ENCODE measurements at regions not wholly inside any gene's neighbourhood (a gene's known extent, or its start where the extent isn't known, plus 50 kb on each side); places are given as distances from the start of the nearest gene placed in this dataset.
"Not testable (repeated sequence)": the region's sequence is repeated elsewhere in the genome, so short reads cannot be mapped to it uniquely, and the experiment has no call there.

DNA sequence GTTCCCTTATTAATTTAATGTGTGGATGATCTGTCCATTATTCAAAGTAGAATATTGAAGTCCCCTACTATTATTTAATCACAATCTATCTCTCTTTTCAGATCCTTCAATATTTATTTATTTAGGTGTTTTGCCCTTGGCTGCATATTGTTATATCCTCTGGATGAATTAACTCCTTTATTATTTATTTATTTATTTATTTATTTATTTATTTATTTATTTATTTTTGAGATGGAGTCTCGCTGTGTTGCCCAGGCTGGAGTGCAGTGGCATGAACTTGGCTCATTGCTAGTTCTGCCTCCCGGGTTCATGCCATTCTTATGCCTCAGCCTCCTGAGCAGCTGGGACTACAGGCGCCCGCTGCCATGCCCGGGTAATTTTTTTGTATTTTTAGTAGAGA, 776.6 kb upstream of the NXPH2 start:
- DNase-seq: no peak

DNA sequence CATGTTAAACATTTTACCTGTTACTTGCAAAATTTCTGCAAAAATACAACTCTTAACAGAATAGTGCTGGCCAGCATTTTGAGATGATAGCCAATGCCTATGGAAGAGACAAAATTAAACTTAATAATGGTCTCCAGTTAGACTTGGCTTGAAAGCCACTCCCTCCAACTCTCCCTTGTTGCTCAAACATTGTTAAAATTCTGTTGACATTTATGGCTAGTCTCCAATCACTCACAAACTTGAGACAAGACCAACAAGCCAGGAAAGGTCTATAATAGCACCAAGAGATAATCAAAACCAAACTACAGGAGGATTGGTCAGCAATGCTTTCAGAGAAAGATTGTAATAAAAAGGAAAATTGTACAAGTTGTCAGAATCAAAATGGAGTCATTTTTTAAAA, 770.7 kb upstream of the NXPH2 start:
- no peak for DNase-seq

DNA sequence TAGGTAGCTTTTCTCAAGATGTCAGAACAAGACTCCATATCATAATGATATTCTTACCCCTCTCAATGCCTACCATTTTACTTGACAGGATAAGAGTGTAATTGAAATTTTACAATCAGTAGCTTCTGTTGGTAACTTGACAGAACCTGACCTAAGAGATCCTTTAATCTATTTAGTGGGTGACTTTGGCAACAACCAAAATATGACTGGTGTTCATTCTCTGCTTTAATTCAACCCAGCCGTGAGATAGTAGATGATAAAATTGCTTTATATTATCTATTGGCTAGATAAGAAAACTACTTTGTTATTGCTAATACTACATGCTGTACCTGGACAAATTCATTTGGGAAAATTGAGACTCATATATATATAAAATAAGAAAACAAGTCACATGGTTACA, 770.2 kb upstream of the NXPH2 start:
- no peak for DNase-seq

DNA sequence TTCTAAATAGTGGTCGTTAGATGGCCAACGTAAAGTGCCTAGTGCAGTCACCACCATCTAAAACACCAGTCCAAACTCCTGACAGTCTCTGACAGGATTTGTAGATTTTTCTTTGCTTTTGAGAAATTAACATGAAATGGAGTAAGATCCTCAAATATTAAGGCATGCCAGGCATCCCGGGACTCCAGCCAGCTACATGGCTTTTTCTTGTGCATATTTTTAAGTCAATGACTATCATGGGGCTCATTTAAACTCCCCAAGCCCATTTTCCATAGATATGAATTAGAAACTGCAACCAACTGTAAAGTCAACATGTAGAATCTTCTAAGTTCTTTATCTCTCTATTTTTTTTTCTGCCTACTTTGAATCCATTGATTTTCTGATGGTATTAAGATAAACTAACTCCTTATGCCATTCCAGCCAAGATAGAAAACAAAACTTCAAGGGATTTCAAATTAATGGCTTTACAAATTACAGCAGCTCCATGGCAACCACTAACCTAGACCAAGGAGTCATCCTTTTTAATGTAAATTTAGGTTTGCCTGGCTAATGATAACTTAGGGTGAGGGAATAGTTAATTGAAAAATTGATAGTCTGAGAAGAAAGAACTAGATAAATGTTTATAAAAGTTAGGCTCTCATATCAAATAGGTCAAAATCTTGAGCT, 764.1 kb upstream of the NXPH2 start:
- no peak for DNase-seq

DNA sequence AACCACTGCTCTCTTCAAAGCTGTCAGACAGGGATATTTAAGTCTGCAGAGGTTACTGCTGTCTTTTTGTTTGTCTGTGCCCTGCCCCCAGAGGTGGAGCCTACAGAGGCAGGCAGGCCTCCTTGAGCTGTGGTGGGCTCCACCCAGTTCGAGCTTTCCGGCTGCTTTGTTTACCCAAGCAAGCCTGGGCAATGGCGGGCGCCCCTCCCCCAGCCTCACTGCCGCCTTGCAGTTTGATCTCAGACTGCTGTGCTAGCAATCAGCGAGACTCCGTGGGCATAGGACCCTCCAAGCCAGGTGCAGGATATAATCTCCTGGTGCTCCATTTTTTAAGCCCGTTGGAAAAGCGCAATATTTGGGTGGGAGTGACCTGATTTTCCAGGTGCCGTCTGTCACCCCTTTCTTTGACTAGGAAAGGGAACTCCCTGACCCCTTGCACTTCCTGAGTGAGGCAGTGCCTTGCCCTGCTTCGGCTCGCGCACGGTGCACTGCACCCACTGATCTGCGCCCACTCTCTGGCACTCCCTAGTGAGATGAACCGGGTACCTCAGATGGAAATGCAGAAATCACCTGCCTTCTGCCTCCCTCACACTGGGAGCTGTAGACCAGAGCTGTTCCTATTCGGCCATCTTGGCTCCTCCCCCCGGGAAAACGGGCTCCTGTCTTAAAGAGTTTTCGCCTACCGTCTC, 758.3 kb upstream of the NXPH2 start:
- DNase-seq: not testable (repeated sequence)

DNA sequence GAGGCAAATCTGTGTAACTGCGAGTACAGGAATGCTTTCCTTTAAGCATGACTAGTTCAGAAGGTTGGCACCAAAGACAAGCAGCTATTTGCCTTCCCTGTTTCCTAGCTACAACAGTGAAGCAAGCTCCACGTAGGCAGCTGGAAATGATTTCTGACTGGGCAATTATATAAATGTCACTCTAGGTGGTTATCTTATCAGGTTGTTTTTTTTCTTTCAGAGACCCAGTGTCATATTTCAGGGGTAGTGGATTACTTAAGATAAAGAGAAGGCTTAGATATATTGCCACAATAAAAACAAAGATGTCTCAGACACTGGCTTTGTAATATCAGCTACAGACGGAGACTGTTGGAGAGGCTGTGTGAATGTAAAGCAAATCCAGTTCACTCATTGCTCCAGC, 748.9 kb upstream of the NXPH2 start:
- peak in 1 of 2 donors; percentile 2 for DNase-seq

DNA sequence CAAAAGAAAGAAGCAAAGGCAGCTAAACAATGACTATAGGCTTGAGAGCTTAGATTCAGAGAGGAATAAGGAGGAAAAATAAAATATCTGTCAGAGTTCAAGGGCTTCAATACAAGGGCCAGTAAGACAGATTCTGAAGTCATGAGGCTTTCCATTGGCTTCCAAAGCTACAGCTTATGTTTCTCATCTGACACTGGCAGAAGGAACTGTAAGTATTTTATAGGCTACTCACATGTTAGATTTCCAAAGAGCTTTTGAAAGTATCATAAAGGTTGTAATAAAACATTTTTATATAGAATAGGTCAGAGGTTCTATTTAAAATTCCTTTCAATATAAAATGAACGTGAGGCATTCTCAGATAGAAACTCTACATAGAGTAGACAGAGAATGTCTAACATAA, 746.6 kb upstream of the NXPH2 start:
- no peak for DNase-seq

DNA sequence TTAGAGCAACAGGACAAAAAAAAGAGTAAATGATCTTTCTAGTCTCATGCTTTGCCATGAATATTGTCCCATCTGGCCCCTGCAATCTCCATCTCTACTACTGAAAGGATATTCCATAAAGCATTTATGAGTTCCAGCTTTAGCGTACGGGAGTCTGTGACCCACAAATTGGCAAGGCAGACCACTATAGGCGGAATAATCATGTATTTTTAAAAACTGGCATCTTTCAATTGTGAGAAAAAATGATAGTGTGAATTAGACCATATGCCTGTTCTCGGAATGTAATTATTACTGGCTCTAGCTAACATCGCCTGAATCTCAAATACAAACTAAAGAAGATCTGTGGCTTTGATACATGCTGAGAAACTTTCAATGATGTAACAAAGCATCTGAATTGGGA, 738.1 kb upstream of the NXPH2 start:
- no peak for DNase-seq

DNA sequence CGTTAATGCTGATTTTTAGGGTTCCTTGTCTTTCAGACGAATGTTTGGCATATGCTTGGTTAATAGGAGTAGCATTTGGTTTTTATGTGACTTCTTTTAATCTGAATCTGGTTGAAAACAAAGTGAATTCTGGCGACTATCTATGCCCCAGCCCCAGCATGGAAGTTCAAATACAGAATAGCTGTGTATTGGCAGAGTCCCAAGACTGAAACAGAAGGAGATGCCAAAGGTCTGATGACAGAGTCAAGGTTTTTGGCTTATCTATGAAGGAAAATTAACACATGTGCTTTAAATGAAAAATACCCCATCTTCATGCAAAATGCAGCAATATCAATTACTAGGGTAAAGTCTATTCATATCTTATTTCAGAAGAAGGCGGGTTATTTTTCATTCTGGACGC, 734.8 kb upstream of the NXPH2 start:
- DNase-seq: no peak

DNA sequence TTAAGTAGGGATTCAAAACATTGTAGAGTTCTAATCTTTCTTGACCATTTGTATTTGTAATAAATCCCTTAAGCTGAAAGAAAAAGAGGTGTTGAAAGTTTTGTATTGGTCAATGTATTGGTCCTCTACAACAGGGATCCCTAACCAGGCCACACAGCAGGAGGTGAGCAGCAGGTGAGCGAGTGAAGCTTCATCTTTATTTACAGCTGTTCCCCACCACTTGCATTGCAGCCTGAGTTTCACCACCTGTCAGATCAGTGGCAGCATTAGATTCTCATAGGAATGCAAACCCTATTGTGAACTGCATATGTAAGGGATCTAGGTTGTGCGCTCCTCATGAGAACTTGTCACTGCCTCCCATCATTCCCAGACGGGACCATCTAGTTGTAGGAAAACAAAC, 715.7 kb upstream of the NXPH2 start:
- DNase-seq: no peak

DNA sequence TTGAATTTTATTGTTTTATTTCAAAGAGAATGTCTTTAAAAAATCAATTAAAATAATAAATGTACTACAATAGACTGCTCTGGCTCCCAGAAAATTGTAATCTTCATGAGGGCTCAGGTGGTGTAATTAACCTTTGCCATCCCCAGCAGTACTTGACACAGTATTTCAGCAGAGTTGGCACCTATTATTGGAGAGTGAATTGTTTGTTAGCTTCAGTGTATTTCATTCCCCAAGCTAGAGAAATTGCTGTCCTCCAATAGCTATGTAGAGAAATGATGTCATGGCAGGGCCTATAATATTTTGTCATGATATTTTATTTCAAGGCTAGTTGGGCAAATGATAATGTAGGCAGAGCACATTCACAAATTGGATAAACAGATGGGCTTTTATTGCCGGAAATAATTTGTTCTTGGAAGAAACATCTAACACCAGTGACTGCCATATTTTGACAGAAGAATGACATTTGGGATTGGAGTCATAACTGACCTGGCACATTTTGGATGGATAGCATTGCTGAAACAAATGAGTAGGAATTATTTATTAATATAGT, 712.0 kb upstream of the NXPH2 start:
- no peak for DNase-seq

DNA sequence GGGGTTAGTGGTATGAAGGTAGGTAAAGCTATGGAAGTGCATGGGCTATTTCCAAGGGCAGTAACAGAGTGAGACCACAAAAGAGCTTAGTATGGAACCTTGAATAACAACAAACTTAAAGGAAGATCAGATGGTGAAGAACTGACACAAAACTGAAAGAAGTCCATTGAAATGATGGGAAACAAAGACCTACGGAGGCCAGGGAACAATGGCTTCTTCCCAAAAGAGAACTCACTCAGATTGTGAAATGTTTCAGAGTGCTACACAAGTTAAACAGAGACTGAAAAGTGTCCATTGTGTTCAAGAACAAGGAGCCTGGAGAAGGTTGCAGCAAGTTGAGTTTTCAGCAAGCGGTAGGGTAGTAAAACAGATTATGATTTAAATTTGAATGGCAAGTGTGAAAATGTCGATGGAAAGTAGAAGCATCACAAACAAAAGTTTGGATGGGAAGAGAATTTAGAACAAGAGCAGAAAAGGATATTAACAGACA, 700.0 kb upstream of the NXPH2 start:
- no peak for DNase-seq

DNA sequence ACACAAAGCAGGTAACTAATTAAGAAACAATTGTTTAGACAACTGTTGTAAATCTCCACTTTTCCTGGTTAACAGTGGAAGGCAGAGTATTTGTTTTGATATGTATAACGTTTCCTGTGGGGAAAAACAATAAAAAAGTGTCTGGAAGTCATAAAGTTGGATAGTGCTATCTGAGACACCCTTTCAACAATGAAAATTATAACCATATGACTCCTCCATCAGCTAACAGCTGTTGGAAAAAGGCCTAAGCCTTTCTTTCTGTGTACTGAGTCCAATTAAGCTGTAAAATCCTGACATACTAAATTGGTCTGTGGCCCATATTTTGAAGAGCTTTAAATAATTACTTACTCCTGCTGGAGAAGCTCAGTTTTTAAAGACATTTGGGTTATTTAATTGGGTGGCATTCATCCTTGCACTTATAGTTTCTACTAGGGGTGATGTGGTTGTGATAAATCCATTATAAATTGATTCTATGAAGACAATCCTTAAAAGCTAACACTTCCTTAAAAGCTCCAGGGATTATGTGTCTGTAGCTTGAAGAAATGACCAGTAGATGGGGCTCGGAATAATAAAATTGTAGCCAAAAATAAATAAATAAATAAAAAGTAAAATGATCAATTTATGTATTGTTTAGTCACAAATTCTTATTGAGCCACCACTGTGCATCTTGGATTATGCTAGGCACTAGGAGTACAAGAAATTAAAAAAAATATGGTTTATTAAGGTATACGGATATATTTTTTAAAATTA, 698.1 kb upstream of the NXPH2 start:
- DNase-seq: no peak

DNA sequence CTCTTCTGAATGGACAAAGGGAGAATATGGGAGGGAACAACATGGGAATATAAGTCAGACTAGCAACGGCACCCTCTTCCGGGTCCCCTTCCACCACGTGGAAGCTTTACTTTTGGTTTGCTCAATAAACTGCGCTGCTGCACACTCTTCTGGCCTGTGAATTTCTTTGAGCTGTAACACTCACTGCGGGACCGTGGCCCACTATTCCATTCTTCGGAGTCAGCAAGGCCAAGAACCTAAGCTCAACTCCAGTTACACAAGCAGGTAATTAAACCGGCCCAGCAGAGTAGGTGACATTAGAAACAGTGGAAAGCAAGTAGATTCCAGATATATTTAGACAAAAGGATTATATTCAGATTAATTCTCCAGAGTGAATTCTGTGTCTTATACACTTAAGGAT, 697.4 kb upstream of the NXPH2 start:
- DNase-seq: no peak

DNA sequence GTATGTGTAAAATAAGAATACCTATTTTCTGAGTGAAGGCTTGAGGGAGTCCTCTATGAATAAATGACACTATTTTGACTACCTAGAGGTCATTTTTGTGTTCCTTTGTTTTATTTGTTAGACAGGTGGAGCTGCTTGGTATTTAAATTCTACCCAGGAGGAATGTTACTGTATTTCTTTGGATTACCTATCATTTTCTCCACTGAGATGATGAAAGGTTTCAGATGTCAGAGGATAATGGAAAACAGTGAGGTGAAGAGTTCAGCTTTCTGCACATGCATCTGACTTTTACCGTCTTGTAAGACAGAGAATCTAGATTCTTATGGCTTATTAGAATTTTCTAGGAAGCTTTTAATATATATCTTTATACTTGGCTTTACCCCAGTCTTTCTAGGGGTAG, 689.8 kb upstream of the NXPH2 start:
- DNase-seq: no peak

DNA sequence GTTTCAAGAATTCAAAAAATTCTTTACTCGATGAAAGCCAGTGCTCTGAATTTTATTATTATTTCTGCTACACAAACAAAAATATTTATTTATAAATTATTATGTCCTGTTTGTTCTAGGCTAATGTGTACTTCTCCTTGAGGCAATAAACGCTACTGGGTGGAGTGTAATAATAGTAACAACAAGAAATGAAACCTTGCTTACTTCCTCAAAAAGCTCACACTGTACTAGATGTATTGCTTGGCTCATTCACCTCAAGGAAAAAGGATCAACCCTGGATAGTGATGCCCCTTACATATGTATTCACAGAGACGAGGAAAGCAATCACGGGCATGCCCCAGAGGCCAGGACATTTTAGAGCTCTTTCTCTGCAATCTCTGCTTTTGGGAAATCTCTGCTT, 685.6 kb upstream of the NXPH2 start:
- no peak for DNase-seq

DNA sequence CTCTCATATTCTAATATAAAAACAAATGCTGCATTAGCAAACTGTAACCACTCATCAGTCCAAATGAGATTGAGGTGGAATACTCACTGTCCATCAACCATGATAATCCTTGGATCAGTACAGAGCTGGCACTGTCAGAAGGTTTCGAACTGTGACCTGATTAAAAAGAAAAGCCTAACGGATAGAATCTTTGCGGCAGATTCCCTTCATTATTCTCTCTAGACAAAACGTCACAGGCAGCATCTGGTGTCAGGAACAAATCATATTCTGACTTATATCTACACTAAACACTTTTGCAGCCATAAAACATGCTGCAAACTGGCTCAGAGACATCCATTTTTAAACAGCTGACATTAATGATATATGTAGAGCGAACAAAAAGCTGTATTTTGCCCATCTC, 677.7 kb upstream of the NXPH2 start:
- DNase-seq: no peak

DNA sequence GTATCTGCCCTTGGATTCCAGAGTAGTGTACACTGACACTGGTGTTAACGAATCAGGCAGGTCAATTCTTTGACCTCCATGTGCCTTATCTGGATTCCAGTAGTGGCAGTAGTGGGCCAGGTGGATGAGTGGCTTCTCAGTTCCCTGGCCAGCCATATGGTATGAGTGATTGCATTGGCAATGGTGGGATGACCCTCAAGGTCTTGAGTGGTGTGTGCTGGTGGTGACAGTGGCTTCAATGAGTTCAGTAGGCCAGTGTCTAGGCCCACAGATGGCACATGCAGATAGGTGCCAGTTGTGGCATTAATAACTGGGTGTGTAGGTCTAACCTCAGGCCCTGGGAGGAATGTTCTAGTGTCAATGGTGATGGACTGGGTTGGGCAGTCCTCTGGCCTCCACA, 674.1 kb upstream of the NXPH2 start:
- no peak for DNase-seq

DNA sequence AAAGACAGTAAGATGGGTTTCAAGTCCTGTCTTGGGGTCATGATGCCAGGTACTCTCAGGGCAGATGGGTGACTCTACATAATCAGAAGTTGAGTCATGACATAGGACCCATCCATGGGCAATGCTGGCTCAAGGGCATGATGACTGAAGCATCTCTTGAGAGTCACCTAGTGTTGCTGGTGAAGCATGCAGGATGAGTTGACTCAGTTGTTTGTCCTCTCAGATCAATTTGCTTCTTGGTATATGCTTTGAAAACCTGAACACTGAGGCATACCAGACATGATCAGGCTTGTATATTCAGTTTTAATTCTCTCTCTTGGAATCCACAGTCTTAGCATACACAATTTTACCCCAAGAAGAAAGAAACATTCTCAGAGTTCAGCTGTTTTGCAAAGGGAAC, 658.9 kb upstream of the NXPH2 start:
- DNase-seq: no peak

DNA sequence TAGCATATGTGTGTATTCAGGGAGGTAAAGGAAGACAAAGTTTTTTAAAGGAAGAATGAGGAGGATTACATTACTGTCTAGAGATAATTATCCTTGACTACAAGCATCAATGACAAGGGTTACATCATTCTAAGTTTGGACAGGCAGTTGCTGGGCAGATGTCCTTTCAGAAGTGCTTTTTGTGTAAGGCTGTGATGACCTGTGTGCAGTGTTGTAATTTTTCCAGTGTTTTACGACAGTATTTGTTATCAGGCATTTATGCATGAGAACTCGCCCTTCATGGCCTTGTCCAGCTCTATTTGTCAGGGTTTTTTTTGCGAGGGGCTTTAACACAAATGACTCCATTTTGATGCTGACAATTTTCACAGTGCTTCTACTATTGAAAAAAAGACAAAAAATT, 658.3 kb upstream of the NXPH2 start:
- no peak for DNase-seq

DNA sequence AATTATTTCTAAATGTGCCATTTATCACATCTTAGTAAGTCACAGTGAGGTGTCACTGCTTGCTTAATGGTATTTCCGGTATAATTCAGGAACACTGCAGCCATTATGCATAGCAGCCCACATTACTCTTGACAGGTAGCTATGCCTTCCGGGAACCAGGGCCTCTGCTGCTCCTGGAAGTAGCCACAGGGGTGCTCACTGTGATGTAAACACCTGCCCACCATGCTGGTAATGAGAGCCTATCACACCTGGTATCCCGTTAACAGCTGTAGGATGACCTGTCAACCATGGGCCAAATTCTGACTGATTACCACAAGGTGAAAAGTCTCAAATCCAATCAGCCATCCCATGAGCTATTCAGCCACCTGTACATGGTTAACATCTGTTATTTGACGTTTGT, 647.0 kb upstream of the NXPH2 start:
- DNase-seq: no peak

DNA sequence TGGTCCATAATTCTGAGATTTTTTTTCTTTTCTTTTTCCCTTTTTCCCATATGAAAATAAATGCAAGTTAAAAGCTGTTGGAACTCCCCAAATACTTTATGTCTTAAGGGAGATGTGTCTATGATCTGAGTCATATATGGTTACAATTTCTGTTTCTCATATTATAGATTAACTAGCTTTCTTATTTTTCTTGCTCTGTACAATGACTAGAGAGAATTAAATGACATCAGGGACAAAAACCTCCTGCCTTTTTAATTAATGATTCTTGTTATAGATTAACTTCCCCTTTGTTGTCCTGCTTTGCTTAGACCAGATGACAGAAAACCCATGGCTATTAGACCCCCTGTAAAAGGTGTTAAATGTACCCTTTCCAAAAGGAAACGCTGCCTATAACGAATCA, 643.9 kb upstream of the NXPH2 start:
- no peak for DNase-seq

DNA sequence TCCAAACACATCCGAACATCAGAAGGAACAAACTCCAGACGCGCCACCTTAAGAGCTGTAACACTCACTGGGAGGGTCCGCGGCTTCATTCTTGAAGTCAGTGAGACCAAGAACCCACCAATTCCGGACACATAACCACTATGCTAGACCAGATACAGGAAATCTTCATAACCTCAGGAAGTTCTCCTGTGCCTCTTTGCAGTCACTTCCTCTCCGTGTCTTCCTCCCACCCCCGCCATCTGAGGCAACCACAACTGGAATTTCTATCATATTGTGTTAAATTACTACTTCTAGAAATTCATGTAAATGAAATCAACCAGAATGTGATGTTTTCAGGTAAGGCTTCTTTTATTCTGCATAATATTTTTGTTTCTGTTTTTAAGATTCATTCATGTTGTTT, 631.0 kb upstream of the NXPH2 start:
- DNase-seq: no peak
